HUES64 (cell line): ENCODE measurements at regions not wholly inside any gene's neighbourhood (a gene's known extent, or its start where the extent isn't known, plus 50 kb on each side); places are given as distances from the start of the nearest gene placed in this dataset.
"Not testable (repeated sequence)": the region's sequence is repeated elsewhere in the genome, so short reads cannot be mapped to it uniquely, and the experiment has no call there.

Source experiments
- H3K27ac ChIP-seq: 2 replicates; pipeline ENCODE4 v1.7.0; 2013; ENCODE audit warnings: low read depth, low read length, inconsistent platforms
- H3K27me3 ChIP-seq: 2 replicates; pipeline ENCODE4 v1.6.1; 2013; ENCODE audit warnings: mild to moderate bottlenecking, low read length; ENCODE audit not compliant: insufficient read depth
- H3K36me3 ChIP-seq: 2 replicates; pipeline ENCODE4 v1.6.1; 2013; ENCODE audit warnings: mild to moderate bottlenecking, low read length; ENCODE audit not compliant: insufficient read depth
- H3K4me1 ChIP-seq: 2 replicates; pipeline ENCODE4 v1.6.1; 2013; ENCODE audit warnings: mild to moderate bottlenecking, low read length, moderate library complexity; ENCODE audit not compliant: insufficient read depth
- H3K4me3 ChIP-seq: 2 replicates; pipeline ENCODE4 v1.5.1; 2013; ENCODE audit warnings: mild to moderate bottlenecking, low read length, moderate library complexity
- H3K9ac ChIP-seq: 2 replicates; pipeline ENCODE4 v1.6.1; 2013; ENCODE audit warnings: mild to moderate bottlenecking, low read depth, low read length
- H3K9me3 ChIP-seq: 2 replicates; pipeline ENCODE4 v1.6.1; 2013; ENCODE audit warnings: low read depth, low read length; ENCODE audit not compliant: insufficient read depth
- WGBS: fragments of 150-250, 120-280 bp; methylation state at CpG from one replicate; pipeline ENCODE4 v1.1.7; 2013; ENCODE audit warnings: missing lambda C conversion rate; 5-methylcytosine and 5-hydroxymethylcytosine counted together

GRCh38 chr7:32816409-32816948 is 75.1 kb downstream of the KBTBD2 start:
- H3K27ac ChIP-seq, H3K27me3 ChIP-seq, H3K4me1 ChIP-seq, H3K4me3 ChIP-seq, H3K9ac ChIP-seq, H3K9me3 ChIP-seq, H3K36me3 ChIP-seq: not testable (repeated sequence)
- WGBS, result 89% methylated on average over 6 of the region's 6 CpGs

GRCh38 chr7:32814779-32815178 is 76.8 kb downstream of the KBTBD2 start:
- not testable (repeated sequence) for H3K4me1 ChIP-seq, H3K27me3 ChIP-seq

GRCh38 chr7:32809871-32810270 is 81.7 kb downstream of the KBTBD2 start:
- Histone ChIP-seq H3K27ac (no peak overlapping the region), H3K36me3 (no peaks in the 10 kb centered on the region), H3K27me3 (no peaks in the 10 kb centered on the region), H3K9me3 (no peaks in the 10 kb centered on the region), H3K4me1 (no peaks in the 10 kb centered on the region), H3K9ac (no peak overlapping the region), H3K4me3 (no peak overlapping the region)
- 93% methylated on average over 2 of the region's 2 CpGs for WGBS

More at GRCh38 chr7:32814779-32815178, 76.8 kb downstream of the KBTBD2 start:
- H3K36me3 ChIP-seq, H3K9me3 ChIP-seq, H3K4me3 ChIP-seq, H3K27ac ChIP-seq, H3K9ac ChIP-seq: not testable (repeated sequence)

- Histone ChIP-seq H3K9me3 (no peaks in the 10 kb centered on the region), H3K4me1 (no peaks in the 10 kb centered on the region), H3K27ac (no peak overlapping the region), H3K9ac (no peak overlapping the region), H3K4me3 (no peak overlapping the region), H3K27me3 (no peaks in the 10 kb centered on the region), H3K36me3 (no peaks in the 10 kb centered on the region)
- WGBS, result 88% methylated on average over 2 of the region's 2 CpGs
These were observed 82.2 kb downstream of the KBTBD2 start for GRCh38 chr7:32809347-32809746.

- Histone ChIP-seq H3K36me3 (no peaks in the 10 kb centered on the region), H3K4me3 (no peak overlapping the region), H3K27me3 (no peaks in the 10 kb centered on the region), H3K9me3 (peaks cover 21% of the 10 kb centered on the region), H3K4me1 (no peaks in the 10 kb centered on the region), H3K9ac (no peak overlapping the region), H3K27ac (no peak overlapping the region)
- no CpG with 5 or more reads among the region's 1 CpG for WGBS
These were observed 88.0 kb downstream of the KBTBD2 start for GRCh38 chr7:32803406-32804141.

GRCh38 chr7:32802305-32802910 is 89.2 kb downstream of the KBTBD2 start:
- H3K9ac ChIP-seq, result no peak overlapping the region
- no peaks in the 10 kb centered on the region for H3K4me1 ChIP-seq
- H3K27ac ChIP-seq, result no peak overlapping the region
- no peaks in the 10 kb centered on the region for H3K27me3 ChIP-seq
- no peak overlapping the region for H3K4me3 ChIP-seq
- peaks cover 21% of the 10 kb centered on the region for H3K9me3 ChIP-seq
- 85% methylated on average over 3 of the region's 3 CpGs for WGBS
- H3K36me3 ChIP-seq, result no peaks in the 10 kb centered on the region

GRCh38 chr7:32793053-32793452 is 98.5 kb downstream of the KBTBD2 start:
- not testable (repeated sequence) for H3K27me3 ChIP-seq, H3K27ac ChIP-seq, H3K9me3 ChIP-seq, H3K4me1 ChIP-seq, H3K4me3 ChIP-seq, H3K9ac ChIP-seq, H3K36me3 ChIP-seq
- WGBS, result 100% methylated on average over 1 of the region's 5 CpGs

GRCh38 chr7:32790766-32791430 is 100.7 kb downstream of the KBTBD2 start:
- H3K4me3 ChIP-seq, H3K27me3 ChIP-seq, H3K9ac ChIP-seq, H3K4me1 ChIP-seq, H3K9me3 ChIP-seq, H3K36me3 ChIP-seq, H3K27ac ChIP-seq: not testable (repeated sequence)
- WGBS, result 84% methylated on average over 7 of the region's 7 CpGs

GRCh38 chr7:32789266-32789665 is 102.3 kb downstream of the KBTBD2 start:
- not testable (repeated sequence) for H3K27ac ChIP-seq, H3K27me3 ChIP-seq, H3K4me3 ChIP-seq, H3K36me3 ChIP-seq, H3K4me1 ChIP-seq, H3K9ac ChIP-seq, H3K9me3 ChIP-seq
- 91% methylated on average over 7 of the region's 8 CpGs for WGBS

GRCh38 chr7:32788174-32788573 is 103.4 kb downstream of the KBTBD2 start:
- WGBS, result 46% methylated on average over 2 of the region's 2 CpGs
- H3K36me3 ChIP-seq, H3K27me3 ChIP-seq, H3K4me3 ChIP-seq, H3K27ac ChIP-seq, H3K9ac ChIP-seq, H3K4me1 ChIP-seq, H3K9me3 ChIP-seq: not testable (repeated sequence)

- H3K27me3 ChIP-seq, H3K9me3 ChIP-seq, H3K4me1 ChIP-seq, H3K9ac ChIP-seq, H3K36me3 ChIP-seq, H3K27ac ChIP-seq, H3K4me3 ChIP-seq: not testable (repeated sequence)
- WGBS, result 74% methylated on average over 5 of the region's 5 CpGs
These were observed 106.1 kb downstream of the KBTBD2 start for GRCh38 chr7:32785365-32785944.
